ENCODE measurements at regions not wholly inside any gene's neighbourhood (a gene's known extent, or its start where the extent isn't known, plus 50 kb on each side); places are given as distances from the start of the nearest gene placed in this dataset.

DNA sequence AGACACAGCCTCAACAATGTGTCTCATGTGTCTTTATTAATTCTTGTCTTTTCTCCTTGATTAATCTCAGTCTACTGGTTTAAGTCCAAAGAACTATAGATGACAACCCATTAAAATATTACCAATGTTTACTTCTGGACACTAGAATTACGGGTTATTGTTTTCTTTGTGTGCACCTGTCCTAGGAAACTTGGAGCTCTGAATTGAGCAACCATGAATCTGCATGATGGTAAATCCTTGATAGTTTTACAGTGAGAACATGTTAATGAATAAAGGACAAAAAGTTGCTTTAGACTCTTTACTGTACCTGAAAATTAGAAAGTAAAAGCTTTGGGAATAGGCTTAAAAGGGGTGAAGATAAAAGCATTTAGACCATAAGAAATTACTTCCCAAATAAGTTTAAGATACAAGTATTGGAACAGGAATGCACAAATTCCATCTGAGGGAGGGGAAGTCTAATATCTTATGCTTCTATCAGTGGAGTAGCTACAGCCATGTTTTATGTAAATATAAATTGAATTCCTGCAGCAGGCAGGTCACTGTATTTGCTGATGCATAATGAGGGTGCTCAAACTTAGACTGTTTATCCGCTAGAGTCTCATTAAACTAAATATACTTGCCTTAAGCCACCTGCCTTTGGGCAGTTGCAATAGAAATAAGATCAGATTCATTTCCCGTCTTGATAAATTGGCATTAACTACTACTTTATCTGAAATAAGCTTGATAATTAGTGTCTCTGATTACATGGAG is 603.7 kb upstream of the GCFC2 start:
- DNase-seq = no peak

DNA sequence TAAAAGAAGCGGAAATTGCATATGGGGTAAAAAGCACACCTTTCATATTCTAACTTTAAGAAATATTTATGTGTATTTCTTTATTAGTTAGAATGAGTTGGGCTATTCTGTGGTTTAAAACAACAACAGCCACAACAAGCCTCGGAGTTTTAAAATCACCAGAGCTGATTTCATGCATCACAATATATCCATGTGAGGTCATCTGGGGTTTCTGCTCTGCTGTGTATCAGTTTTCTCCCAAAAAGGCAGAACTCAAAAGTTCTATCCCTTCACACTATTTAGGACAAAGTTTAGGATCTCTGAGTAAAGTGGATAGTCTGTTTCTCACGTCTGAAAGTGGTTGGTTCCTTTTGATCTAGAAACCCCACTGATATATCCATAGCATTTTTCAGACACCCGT is 601.5 kb upstream of the GCFC2 start:
- DNase-seq = no peak

DNA sequence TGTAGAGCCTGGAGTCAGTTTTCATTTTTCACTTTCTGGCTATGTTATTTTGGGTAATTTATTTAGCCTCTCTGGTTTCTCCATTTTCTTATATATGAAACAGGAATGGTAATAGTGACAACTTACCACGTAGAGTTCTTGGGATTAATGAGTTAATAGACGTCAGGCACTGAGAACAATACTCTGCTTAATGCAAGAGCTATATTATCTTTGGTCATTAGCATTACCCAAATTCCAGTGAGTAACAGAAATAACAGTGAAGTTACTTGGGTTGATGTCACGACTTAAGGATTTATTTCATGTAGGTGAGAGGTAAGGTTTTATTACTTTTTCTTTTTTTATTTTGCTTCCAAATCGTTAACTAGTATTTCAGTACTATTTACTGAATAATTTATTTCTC is 601.0 kb upstream of the GCFC2 start:
- no peak for DNase-seq

DNA sequence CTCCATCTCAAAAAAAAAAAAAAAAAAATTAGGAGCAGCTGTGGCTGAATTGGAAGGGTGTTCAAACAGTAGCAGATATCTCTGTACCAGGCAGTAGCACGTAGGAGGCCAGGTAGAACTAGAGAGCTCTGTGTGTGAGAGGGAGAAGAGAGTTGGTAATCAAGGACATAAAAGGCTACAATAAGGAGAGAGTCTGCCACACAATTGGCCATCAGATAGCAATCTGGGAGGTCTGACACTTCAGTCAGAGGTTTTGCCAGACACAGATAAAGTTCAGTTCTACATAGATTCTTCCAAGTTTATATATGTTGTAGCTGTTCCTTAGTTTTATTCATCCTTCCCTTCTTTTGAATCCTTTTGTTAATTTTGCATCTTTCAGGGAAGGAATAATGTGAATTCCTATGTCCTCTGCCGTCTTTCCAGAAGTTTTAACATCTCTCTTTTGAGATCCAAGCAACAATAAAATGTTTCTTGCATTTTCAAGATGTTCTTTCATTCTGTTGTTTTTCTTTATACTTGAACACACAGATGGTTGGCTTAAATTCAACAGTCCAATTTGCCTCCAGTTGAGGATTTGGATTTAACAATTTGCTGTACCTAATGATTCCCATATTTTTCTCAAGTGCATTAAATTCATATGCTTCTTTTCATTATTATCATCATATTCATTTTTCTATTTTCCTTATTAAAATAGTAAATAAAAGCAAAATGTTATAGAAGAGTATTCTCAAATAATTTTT is 600.3 kb upstream of the GCFC2 start:
- no peak for DNase-seq

DNA sequence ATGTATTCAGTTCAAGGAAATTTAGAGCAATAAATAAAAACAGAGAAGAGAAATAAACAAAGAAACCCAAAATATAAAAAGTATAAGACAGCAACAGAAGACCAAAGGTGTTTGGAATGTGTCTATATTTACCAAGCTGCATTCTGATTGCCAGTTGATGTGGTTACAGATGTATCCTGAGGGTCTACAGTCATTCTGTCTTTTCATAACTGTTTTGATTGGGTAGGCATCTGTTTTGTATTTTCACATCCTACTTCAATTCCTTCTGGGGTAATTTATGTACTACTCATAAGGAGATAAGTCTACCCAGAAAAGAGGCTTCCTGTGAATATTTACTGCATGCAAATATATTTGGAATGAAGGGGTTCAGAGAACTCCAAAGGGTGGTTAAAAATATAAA is 596.8 kb upstream of the GCFC2 start:
- DNase-seq = no peak

DNA sequence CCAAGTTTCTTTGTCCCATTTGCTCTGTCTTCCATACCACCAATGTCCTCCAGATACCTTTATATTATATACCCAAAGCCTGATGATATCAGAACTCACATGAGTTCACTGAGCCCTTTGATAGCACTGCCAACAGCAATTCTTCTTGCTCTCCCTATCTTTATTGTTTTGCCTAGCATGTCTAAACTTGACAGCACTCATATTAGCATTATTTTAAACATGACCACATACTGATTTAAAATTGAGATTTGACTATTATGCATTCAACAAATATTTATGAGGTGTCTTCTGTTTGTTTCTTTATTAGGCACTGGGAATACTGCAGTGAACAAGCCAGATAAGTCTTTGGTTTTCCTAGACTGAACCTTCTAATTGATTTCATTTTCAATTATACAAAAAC is 587.3 kb upstream of the GCFC2 start:
- no peak for DNase-seq

DNA sequence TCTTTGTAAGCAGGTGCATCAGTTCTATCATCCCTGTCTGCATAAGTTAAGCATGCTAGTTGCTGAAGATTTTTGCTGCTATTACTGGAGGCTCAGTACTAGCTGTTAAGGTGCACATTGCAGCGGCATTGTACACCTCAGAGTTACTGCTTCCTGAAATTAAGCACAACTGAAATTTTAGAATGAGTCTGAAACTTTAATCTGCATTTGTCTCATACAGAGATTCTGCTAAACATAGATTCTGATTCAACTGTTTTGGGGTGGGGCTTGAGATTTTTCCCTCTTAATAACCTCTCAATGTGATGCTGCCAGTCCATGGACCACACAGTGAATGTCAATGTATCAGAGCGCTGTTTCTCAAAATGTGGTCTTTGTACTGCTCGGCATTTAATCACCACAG is 585.7 kb upstream of the GCFC2 start:
- no peak for DNase-seq

DNA sequence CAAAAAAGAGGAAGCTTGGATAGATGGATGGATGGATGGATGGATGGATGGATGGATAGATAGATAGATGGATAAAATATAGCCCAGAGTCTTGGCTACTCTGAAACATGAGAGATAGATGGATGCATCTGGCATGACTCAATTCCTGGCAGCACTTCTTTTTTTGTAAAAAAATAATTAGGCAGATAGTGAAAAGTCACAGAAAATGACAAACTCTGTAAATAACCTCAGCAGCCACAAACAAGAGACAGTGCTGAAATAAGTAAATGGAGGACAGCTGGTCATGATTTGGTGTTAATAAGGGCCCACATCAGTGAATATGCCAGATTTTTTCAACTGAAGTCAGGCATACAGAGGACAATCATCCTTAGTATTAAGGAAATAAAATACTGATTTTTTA is 585.0 kb upstream of the GCFC2 start:
- DNase-seq = no peak

DNA sequence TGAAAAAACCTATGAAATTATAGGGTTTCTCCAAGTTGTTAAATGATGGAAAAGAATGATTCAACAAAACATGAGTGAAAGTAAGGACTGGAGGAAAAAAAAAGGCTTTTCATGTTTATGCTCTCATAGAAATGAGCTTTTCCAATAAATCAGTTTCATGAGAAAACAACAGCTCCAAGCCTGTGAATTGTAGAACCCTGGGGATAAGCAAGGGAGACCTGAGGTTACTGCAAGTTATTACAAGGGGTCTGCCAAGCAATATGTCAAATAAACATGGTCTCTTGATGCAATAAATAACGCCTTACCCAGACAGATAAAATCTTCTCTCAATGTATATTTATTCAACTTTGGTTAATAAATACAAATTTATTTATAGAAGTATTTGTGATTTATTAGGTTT is 577.9 kb upstream of the GCFC2 start:
- DNase-seq = no peak

DNA sequence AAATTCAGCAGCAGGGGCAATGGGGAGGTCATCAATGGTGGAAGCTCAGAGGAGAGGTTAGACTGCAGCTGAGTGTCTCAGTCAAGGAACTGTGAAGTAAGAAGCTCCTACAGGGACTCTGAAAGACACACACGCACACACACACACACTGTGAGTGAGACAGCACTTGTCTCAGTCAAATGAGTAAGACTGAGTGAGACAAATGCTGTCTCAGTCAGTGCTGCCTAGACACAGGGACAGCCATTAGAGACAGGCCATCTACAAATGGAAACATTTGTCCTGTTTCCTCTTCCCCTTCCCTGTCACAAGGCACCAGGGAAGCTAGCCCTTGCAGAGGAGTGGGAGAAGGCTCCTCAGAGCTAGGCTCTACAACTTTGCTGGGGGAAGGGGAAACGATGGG is 577.4 kb upstream of the GCFC2 start:
- DNase-seq = no peak

DNA sequence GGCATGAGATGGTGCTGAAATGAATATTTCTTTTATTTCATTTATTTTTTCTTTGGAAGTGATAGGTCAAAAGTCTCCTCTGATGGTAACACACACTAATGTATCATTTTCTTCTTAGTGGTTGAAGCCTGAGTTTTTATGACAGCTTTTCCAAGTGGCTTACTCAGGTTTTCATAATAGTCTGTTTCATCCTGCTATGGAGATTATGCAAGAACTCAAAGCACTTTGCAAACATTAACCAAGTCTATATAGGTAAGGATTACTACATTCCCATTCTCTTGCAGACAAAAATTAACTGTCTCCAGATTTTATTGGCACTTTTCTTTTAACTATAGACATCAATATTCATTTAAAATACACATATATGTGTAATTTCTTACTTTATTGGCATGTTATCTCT is 572.6 kb upstream of the GCFC2 start:
- no peak for DNase-seq

DNA sequence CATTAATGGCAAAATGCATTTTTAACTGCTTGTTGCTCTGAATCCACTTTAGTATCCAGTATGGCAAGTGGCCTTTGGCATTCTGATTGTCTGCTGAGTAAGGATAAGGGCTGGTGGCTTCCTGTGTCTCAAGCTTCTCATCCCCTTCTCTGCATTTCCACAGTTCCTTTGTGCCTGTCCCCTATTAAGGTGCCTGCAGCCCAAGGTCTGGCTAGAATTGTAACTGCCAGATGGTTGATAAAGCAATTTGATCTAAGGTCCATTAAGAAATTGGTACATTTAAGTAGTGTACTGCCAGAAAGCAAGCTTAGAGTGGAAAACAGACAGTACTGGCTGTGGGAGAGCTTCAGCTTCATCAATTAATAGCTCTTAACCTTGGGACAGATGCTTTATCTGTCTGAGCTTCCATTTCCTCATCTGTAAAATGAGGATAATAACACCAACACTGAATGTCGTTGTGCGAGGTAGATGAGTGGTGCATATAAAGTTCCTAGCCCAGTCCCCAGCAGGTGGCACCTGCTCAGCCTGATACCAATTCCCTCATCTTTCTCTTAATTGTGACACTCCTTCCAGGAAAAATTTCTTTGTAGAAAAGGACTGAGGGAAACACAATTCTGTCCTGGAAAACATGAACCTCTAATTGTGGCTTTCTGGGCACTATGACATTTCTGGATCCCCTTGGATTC is 570.6 kb upstream of the GCFC2 start:
- peak; percentile 13 for DNase-seq

DNA sequence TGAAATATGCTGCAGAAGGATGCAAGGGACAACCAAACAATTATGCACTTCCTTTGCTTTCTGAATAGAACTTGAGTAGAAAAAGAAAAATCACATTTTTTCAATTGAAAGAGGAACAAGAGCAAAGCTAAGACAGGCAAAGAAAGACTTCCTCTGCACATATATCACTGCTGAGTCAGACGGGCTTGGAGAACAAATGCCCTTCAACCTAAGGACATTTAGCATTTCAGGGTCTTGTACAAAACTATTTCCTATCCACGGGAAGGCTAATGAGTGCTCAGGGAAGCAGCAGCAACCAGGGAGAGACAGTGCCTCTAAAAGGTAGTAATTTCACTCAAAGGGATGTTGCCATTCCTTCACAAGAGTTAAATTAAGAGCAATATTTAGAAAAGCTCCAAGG is 570.0 kb upstream of the GCFC2 start:
- DNase-seq = no peak

DNA sequence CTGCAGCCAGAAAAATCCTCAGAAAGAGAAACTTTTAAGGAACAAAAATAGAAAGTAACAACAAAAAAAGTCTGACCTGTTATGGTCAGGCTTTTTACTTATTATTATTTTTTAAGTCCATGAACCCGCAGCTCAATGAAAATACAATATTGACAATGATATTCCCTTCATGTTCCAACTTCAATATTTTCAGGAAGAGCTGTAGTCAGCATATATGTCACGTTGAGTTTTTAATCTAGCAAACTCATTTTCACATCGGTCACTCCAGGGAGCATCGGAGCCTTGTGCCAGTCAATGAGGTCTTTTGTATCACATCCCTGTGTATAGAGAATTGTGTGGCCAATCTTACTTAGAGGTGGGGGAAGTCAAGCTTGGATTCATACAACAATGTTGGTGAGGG is 568.4 kb upstream of the GCFC2 start:
- no peak for DNase-seq

DNA sequence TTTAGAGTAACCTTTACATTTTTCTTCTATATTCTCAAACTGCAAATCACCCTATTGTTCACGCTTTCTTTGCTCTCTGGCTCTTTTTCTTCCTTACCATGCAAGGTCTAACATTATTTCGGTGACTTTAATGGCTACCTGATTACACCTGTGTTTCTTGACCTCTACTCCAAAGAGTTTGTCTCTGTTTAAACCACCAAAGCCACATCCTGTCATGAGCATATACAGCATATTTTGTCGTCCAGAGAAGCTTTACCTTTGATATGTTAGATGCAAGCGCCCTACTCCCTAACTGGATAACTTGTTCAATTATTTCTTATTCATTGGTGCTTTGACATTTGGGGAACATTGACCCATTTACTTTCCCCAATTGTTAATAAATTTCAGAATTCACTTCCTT is 565.1 kb upstream of the GCFC2 start:
- no peak for DNase-seq

DNA sequence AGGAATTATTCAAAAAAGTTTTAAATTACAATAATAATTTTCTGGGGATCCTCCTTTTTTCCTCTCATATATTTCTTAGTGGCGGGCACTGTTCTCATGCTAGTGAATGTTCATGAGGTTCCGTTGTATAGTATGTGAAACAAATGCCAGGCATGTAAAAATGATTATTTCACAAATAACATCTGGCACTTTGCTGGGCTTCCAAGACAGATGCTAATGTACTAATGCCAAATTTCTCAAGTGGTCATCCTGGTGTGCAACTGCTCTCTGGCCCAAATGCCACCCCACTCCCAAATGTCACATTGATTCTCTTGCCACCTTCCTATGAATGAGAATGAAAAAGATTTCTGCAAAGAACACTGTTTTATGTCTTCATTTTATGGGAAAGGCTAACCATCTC is 564.0 kb upstream of the GCFC2 start:
- DNase-seq = no peak

DNA sequence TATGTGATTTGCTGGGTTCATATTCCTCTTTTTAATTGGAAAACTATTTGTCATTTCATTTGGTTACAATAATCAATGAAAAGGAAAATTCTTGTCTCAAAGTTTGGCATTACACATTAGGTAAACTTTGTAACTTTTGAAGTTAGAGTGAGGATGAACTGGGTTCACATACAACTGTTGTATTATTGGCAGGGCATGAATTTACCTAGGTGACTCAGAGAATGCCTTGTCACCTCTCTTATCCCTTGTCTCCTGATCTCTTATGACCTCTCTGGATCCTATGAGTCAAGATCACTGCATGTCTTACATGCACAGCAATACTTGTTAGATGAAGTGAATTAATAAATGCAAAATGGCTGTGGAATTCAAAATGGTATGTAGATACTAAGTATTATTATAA is 563.4 kb upstream of the GCFC2 start:
- peak; percentile 14 for DNase-seq

DNA sequence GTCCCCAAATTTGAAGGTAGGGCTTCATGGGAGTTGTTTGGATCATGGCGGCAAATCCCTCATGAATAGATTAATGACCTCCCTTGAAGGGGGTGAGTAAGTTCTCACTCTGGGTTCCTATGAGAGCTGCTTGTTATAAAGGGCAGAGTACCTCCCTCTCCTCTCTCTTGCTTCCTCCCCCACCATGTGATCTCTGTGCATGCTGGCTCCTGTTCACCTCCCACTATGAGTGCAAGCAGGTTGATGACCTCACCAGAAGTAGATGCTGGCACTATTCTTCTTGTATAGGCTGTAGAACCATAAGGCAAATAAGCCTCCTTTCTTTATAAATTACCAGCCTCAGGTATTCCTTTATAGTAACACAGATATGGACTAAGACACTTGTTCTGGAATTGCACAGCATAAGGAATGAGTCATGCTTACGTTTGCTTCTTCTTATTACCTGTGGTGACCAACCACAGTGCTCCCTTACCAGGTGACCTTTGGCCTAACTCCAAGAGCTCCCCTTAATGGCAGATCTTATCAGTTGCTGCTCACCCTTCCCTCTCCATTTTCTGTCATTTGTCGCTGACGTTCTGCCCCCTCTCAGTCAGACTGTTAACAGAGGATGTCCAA is 559.5 kb upstream of the GCFC2 start:
- DNase-seq = peak; percentile 46

DNA sequence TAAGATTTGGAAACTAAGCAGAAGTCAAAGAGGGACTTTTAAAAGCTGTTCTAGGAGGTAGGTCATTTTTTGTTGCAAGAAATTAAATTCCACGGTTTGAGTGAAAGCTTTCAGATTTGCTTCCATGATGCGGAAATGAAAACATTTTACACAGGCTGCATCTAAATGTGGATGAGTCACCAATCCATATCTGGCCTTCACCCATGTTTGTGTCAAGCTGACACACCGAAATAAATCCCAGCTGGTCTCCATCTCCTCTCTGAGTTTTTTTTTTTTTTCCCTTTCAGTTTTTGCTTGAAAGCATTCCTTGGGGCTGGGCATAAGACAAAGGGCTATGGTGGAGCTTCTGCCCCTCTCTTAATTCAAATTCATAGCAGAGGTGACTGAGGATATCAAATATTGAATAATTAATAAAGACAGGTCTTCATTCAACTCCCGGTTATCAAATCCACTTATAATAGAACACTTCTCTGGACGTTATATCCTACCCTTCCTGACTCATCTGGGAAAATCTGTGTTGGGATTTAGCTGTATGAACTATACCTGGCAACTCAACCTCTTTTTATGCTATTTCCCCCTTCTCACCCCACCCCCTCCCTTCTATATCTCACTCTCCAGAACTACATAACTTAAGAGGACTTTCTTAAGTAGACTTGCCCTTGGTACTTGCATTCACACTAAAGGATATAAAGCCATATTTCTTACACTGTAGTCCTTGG is 558.3 kb upstream of the GCFC2 start:
- peak; percentile 20 for DNase-seq

DNA sequence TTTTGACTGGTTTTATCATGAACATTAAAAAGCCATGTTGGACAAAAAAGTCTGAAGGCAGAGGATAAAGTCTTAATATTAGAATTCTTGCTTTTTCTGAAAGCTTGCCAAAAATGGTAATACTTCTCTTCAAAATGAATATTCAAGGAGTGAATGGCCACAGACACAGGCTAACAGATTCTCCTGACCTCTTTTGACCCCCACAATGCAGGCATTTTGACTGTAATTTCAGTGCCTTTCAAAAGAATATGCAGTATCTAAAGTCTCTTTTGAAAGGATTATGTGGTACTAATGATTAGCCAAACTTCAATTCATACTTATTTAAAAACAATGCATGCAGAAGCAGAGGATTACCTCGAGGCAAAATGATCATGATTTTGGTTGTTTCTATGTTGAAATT is 557.8 kb upstream of the GCFC2 start:
- DNase-seq = no peak

DNA sequence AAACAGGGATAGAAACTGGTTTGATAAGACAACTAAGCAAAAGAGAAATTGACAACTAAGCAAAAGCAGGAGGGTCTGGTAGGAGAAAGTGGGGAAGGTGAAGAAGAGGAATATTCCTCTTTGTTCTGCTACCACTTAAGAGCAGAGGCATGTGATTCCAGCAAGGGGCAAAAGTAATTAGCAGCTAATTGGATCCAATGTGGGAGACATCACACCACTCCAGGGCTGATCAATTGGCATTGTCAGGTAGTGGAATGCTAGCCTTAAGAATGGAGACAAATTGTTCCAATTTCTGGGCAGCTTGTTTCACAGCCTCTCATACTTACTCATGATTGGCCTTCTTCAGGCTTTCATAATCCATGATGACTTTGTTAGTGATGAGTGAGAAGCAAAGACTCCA is 547.1 kb upstream of the GCFC2 start:
- DNase-seq = no peak

DNA sequence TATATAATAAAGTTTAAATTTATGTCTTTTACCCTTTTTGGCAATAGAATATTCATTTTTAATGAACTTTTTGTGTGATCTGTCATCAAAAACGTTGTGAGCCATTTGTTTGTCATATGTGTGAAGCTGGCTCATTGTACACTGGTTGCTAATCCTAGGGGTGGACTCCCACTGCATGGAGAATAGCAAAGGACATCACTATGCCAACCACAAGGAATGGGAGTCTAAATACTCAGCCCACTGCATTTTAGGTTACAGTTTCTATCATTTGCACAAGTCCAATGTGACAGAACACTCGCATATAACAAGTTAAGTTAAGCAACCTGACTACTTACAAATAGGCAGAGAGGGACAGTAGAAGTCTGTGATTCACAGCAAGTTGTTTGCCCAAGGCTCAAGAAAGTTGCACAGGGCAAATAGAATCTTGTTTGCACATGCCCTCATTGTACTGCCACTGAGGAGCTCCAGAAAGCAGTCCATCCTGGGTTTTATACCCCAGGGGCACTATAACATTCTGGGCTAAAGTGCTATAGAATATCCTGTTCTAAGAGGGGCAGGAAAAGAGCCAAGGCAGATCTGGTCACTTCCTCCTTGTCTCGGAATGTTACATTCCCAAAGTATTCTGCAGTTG is 545.9 kb upstream of the GCFC2 start:
- peak; percentile 69 for DNase-seq

DNA sequence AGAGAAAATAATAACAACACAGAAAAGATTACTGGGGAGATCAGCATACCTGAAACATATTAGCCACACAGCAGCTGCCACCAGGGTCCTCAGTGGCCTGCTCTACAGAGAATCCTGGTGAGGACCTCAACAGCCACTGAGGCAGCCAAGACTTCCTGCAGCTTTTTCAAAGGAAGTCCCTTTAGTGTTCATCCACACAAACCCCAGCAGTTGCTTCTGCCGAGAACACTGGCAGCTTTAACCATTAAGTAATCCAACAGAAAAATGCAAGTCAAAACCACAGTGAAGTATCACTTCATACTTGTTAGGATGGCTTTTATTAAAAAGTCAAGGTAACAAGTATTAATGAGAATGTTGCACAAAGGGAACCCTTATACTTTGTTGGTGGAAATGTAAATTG is 542.0 kb upstream of the GCFC2 start:
- DNase-seq = no peak
